GM12878 (cell line): ENCODE measurements at regions not wholly inside any gene's neighbourhood (a gene's known extent, or its start where the extent isn't known, plus 50 kb on each side); places are given as distances from the start of the nearest gene placed in this dataset.

ENCODE experiments used
- ATAC-seq: fragments of 200-7000 bp; cut with Tn5 transposase; 3 replicates; pipeline ENCODE4 v1.9.1; 2020; ENCODE audit warnings: mild to moderate bottlenecking, moderate library complexity
- BruUV-seq: library from RNA; stranded (reverse); fragments of 400-500 nt; replicated peaks from 2 replicates; lab custom pipeline; 2021; lab: Mats Ljungman, UMichigan
- CTCF ChIA-PET: fragments of 300-600 bp; sonication (Branson Sonifier 250); formaldehyde crosslinking; extraction: SDS; loops from one replicate; lab custom pipeline; 2021; ENCODE audit warnings: inconsistent platforms; lab: Yijun Ruan, JAX
- POLR2A ChIA-PET: fragments of 350-600 bp; formaldehyde crosslinking; extraction: SDS; loops from one replicate; lab custom pipeline; 2021; ENCODE audit warnings: inconsistent platforms; lab: Charles Lee
- RAD21 ChIA-PET: fragments of 300-600 bp; sonication (Branson Sonifier 250); formaldehyde crosslinking; loops from one replicate; lab custom pipeline; 2023; ENCODE audit warnings: antibody characterized with exemption; ENCODE audit not compliant: unreplicated experiment; lab: Charles Lee
- SMC1A ChIA-PET: fragments of 300-600 bp; sonication (Branson Sonifier 250); formaldehyde crosslinking; loops from one replicate; lab custom pipeline; 2023; ENCODE audit not compliant: unreplicated experiment, uncharacterized antibody; lab: Charles Lee
- DNase-seq: peaks from one replicate; pipeline ENCODE4 v3.0.0-alpha.2; 2011; ENCODE audit warnings: low read depth, low spot score
- FAIRE-seq: peaks from 3 replicates; lab custom pipeline; 2011; peaks lifted over from hg19 to GRCh38; lab: Jason Lieb, UNC
- H2AFZ ChIP-seq: 2 replicates; pipeline ENCODE4 v1.6.0; 2011; ENCODE audit warnings: low read depth, low read length, control low read depth; ENCODE audit not compliant: control insufficient read depth
- H3K27ac ChIP-seq: 2 replicates; pipeline ENCODE4 v1.5.1; 2011; ENCODE audit warnings: control low read depth; ENCODE audit not compliant: control insufficient read depth, insufficient read depth
- H3K27me3 ChIP-seq, 2 experiments: replicated peaks in 1 of 2; 2 replicates each; pipeline versions ENCODE4 v1.6.0 to v1.6.1; 2011; ENCODE audit warnings: low read length in 1 of 2; ENCODE audit not compliant: control insufficient read depth in 2 of 2, insufficient read depth in 2 of 2
- H3K36me3 ChIP-seq, 2 experiments: 2 replicates each; pipeline ENCODE4 v1.5.1; 2011; ENCODE audit warnings: low read length in 1 of 2; ENCODE audit not compliant: control insufficient read depth in 2 of 2, insufficient read depth in 2 of 2
- H3K4me1 ChIP-seq: 2 replicates; pipeline ENCODE4 v1.6.1; 2011; ENCODE audit warnings: mild to moderate bottlenecking, low read length, moderate library complexity, mixed read lengths; ENCODE audit not compliant: control insufficient read depth, insufficient read depth
- H3K4me2 ChIP-seq: 2 replicates; pipeline ENCODE4 v1.6.0; 2011; ENCODE audit warnings: control low read depth; ENCODE audit not compliant: control insufficient read depth, insufficient read depth
- H3K4me3 ChIP-seq: fragments of 200-600 bp; sonication (generic); 2 replicates; pipeline ENCODE4 v1.5.1; 2016
- H3K79me2 ChIP-seq: 2 replicates; pipeline ENCODE4 v1.6.0; 2011; ENCODE audit warnings: low read length; ENCODE audit not compliant: control insufficient read depth, insufficient read depth
- H3K9ac ChIP-seq: 2 replicates; pipeline ENCODE4 v1.8.0; 2011; ENCODE audit warnings: low read length, control low read depth, mixed read lengths; ENCODE audit not compliant: control insufficient read depth, insufficient read depth
- H3K9me3 ChIP-seq: replicated peaks from 3 replicates; pipeline ENCODE4 v1.5.1; 2011; ENCODE audit warnings: mild to moderate bottlenecking, low read length; ENCODE audit not compliant: control insufficient read depth, insufficient read depth
- H4K20me1 ChIP-seq: 2 replicates; pipeline ENCODE4 v1.6.0; 2011; ENCODE audit not compliant: control insufficient read depth, insufficient read depth
- CREB1 ChIP-seq: IDR thresholded peaks from 2 replicates; pipeline ENCODE4 v1.6.1; 2012; ENCODE audit warnings: low read depth, mild to moderate bottlenecking, inconsistent platforms
- CREM ChIP-seq: IDR thresholded peaks from 2 replicates; pipeline ENCODE4 v1.6.1; 2014; ENCODE audit warnings: antibody characterized with exemption, low read depth
- ELK1 ChIP-seq: IDR thresholded peaks from 2 replicates; pipeline ENCODE4 v1.6.1; 2012; ENCODE audit warnings: low read depth, low read length, improper control_type of control experiment
- GABPA ChIP-seq: IDR thresholded peaks from 2 replicates; pipeline ENCODE4 v1.6.1; 2014; ENCODE audit warnings: antibody characterized with exemption, low read depth, mild to moderate bottlenecking, inconsistent platforms
- IKZF1 ChIP-seq: fragments of 450-650 bp; conservative IDR thresholded peaks from 2 replicates; pipeline ENCODE4 v1.6.1; 2017; ENCODE audit warnings: antibody characterized with exemption, mild to moderate bottlenecking
- KAT2A ChIP-seq: conservative IDR thresholded peaks from 2 replicates; pipeline ENCODE4 v1.6.1; 2011; ENCODE audit warnings: low read depth, low read length; ENCODE audit not compliant: control insufficient read depth
- PAX5 ChIP-seq: IDR thresholded peaks from 2 replicates; pipeline ENCODE4 v1.6.1; 2011; ENCODE audit warnings: low read depth, low read length, borderline replicate concordance
- PKNOX1 ChIP-seq: fragments of 450-650 bp; IDR thresholded peaks from 2 replicates; pipeline ENCODE4 v1.6.1; 2016; ENCODE audit warnings: mild to moderate bottlenecking
- POLR2A ChIP-seq: IDR thresholded peaks from 2 replicates; pipeline ENCODE4 v1.6.1; 2011; ENCODE audit warnings: low read depth, mild to moderate bottlenecking, low read length
- POLR2AphosphoS5 ChIP-seq: IDR thresholded peaks from 2 replicates; pipeline ENCODE4 v1.6.1; 2011; ENCODE audit warnings: mild to moderate bottlenecking, low read length, inconsistent platforms
- RAD21 ChIP-seq: IDR thresholded peaks from 2 replicates; pipeline ENCODE4 v1.6.1; 2011; ENCODE audit warnings: mild to moderate bottlenecking, low read depth, low read length, moderate library complexity; ENCODE audit not compliant: insufficient read depth
- STAT3 ChIP-seq: IDR thresholded peaks from 2 replicates; pipeline ENCODE4 v1.6.1; 2011; ENCODE audit warnings: low read depth, low read length, improper control_type of control experiment
- TARDBP ChIP-seq: IDR thresholded peaks from 2 replicates; pipeline ENCODE4 v1.6.1; 2016; ENCODE audit warnings: borderline replicate concordance
- ZBTB11 ChIP-seq: fragments of 450-650 bp; formaldehyde crosslinking; IDR thresholded peaks from 2 replicates; pipeline ENCODE4 v1.5.0; 2022; ENCODE audit warnings: mild to moderate bottlenecking, missing genetic modification characterization
- ZSCAN29 ChIP-seq: fragments of 450-650 bp; IDR thresholded peaks from 2 replicates; pipeline ENCODE4 v1.6.1; 2017; ENCODE audit warnings: mild to moderate bottlenecking, moderate library complexity
- WGBS: methylation state at CpG from one replicate; pipeline ENCODE4 v1.1.6; 2016; ENCODE audit warnings: low lambda C conversion rate; ENCODE audit not compliant: insufficient replicate concordance, insufficient coverage; ENCODE audit errors: missing lambda C conversion rate; 5-methylcytosine and 5-hydroxymethylcytosine counted together
- in situ Hi-C: fragments of 300-500 bp; cut with MboI; formaldehyde crosslinking; loops from 9 replicates; pipeline ENCODE4 v1.14.3; 2018; ENCODE audit warnings: mixed read lengths
- intact Hi-C: fragments of 100-400 bp; cut with micrococcal nuclease; formaldehyde crosslinking; loops from one replicate; pipeline ENCODE4 v1.14.2; 2022; ENCODE audit not compliant: unreplicated experiment

- no peak overlapping the region for H2AFZ ChIP-seq
- H3K79me2 ChIP-seq = no peaks in the 10 kb centered on the region
- TF ChIP-seq ELK1 = no peak
- no peak for TF ChIP-seq PKNOX1
- no peak for TF ChIP-seq ZSCAN29
- TF ChIP-seq POLR2A = no peak
- TF ChIP-seq CREB1 = no peak
- no peak for TF ChIP-seq GABPA
- no peak for TF ChIP-seq PAX5
- no peak for TF ChIP-seq CREM
- no peak for TF ChIP-seq KAT2A
- TF ChIP-seq TARDBP = no peak
- TF ChIP-seq POLR2AphosphoS5 = no peak
- TF ChIP-seq ZBTB11 (CRISPR knock-in tag) = no peak
- TF ChIP-seq IKZF1 = no peak
- TF ChIP-seq RAD21 = no peak
- TF ChIP-seq STAT3 = no peak
- TF ChIP-seq, all 136 proteins: peak for 0
- ATAC-seq (no peak), FAIRE-seq (no peak), DNase-seq (no peak)
- H3K27me3 ChIP-seq = no peaks in the 10 kb centered on the region
- in situ Hi-C loops = no loop called here
- no peak overlapping the region for H3K4me3 ChIP-seq
- H4K20me1 ChIP-seq = no peaks in the 10 kb centered on the region
- no peak overlapping the region for H3K9ac ChIP-seq
- intact Hi-C loops = no loop called here
- no TSS peak for BruUV-seq
- WGBS = 2% methylated on average over 2 of the region's 2 CpGs
- H3K36me3 ChIP-seq = no peaks in the 10 kb centered on the region
- H3K4me1 ChIP-seq = no peaks in the 10 kb centered on the region
- POLR2A ChIA-PET = no interaction called here
- CTCF ChIA-PET = no interaction called here
- no peak overlapping the region for H3K27ac ChIP-seq
- RAD21 ChIA-PET = no interaction called here
- no peak overlapping the region for H3K4me2 ChIP-seq
- H3K9me3 ChIP-seq = no peaks in the 10 kb centered on the region
- SMC1A ChIA-PET = no interaction called here
Measured at GRCh38 chr7:136184719-136185118, 207.6 kb upstream of the MTPN start.
